ENCODE measurements at regions not wholly inside any gene's neighbourhood (a gene's known extent, or its start where the extent isn't known, plus 50 kb on each side); places are given as distances from the start of the nearest gene placed in this dataset.

DNA sequence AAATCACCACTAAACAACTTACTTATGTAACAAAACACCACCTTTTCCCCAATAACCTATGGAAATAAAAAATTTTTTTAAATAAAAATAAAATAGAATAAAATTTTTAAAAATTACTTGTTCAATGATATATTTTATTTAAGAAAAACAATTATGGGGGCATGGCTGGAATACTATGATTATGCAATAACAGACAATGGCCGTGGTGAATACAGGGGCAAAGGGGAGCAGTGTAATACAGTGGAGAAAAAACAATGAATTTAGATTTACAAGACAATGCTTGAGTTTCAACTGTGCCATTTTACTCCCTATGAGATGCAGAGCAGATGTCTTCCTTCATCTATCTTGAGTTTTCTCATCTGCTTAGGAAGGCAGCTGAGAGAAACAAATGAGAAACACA, 72.9 kb downstream of the BLTP3B start:
- intact Hi-C loops (cut with micrococcal nuclease), result loop anchor here (1.0 kb wide), 1 partner anchor 32 kb away; no protein-coding TSS in a partner anchor
- H4K20me1 ChIP-seq (ENCODE audit: insufficient read depth), result no peaks in the 10 kb centered on the region
- no peak for DNase-seq (ENCODE audit: low read depth, low spot score)
- H3K79me2 ChIP-seq (ENCODE audit: insufficient read depth, low read length), result no peaks in the 10 kb centered on the region
- no peak overlapping the region for H3K9ac ChIP-seq (ENCODE audit: low read length)
- RAD21 ChIA-PET (ENCODE audit: low non-redundant PET in 1 of 2, low total read pairs in 2 of 2, uncharacterized antibody in 2 of 2, unreplicated experiment in 2 of 2), result no interaction called here
- no peak overlapping the region for H3K4me2 ChIP-seq (ENCODE audit: low read length)
- no peaks in the 10 kb centered on the region for H3K27me3 ChIP-seq (ENCODE audit: insufficient read depth, low read length)
- no peak overlapping the region for H2AFZ ChIP-seq (ENCODE audit: low read depth, low read length, poor library complexity, severe bottlenecking)
- POLR2A ChIA-PET, result no interaction called here
- no peak overlapping the region for H3K4me3 ChIP-seq (replicated peaks in 1 of 2; ENCODE audit: low read depth in 1 of 2, low read length in 2 of 2)
- no peaks in the 10 kb centered on the region for H3K4me1 ChIP-seq (ENCODE audit: control insufficient read depth in 1 of 2, insufficient read depth in 2 of 2, low read length in 2 of 2)
- TF ChIP-seq ZNF274 (IDR thresholded peaks at IDR 0.05; ENCODE audit: low read depth, low read length) (no peak), POLR2A (IDR thresholded peaks at IDR 0.05; ENCODE audit: borderline replicate concordance, extremely low read depth, insufficient read depth, insufficient read length) (no peak), EZH2 (IDR thresholded peaks at IDR 0.05) (no peak), EGR1 (IDR thresholded peaks at IDR 0.05; ENCODE audit: low read depth) (no peak), JUND (IDR thresholded peaks at IDR 0.05) (no peak), EZH2phosphoT487 (IDR thresholded peaks at IDR 0.05; ENCODE audit: borderline replicate concordance) (no peak), CEBPB (IDR thresholded peaks at IDR 0.05; ENCODE audit: low read depth) (no peak), SP1 (IDR thresholded peaks at IDR 0.05; ENCODE audit: low read depth) (no peak), ELF1 (IDR thresholded peaks at IDR 0.05; ENCODE audit: borderline replicate concordance, low read depth) (no peak), TCF7L2 (IDR thresholded peaks at IDR 0.05; ENCODE audit: borderline replicate concordance, extremely low read depth, insufficient read depth, insufficient read length) (no peak), ZFX (IDR thresholded peaks at IDR 0.05) (no peak), RAD21 (IDR thresholded peaks at IDR 0.05; ENCODE audit: low read depth) (no peak), FOSL1 (IDR thresholded peaks at IDR 0.05; ENCODE audit: low read depth) (no peak), POLR2AphosphoS5 (IDR thresholded peaks at IDR 0.05; ENCODE audit: low read depth, low read length) (no peak), SIN3A (IDR thresholded peaks at IDR 0.05; ENCODE audit: low read depth) (no peak), SRF (IDR thresholded peaks at IDR 0.05; ENCODE audit: low read depth) (no peak)
- TF ChIP-seq, protein P1, sequence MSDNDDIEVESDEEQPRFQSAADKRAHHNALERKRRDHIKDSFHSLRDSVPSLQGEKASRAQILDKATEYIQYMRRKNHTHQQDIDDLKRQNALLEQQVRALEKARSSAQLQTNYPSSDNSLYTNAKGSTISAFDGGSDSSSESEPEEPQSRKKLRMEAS (IDR thresholded peaks at IDR 0.05), result no peak
- TF ChIP-seq, protein P2, sequence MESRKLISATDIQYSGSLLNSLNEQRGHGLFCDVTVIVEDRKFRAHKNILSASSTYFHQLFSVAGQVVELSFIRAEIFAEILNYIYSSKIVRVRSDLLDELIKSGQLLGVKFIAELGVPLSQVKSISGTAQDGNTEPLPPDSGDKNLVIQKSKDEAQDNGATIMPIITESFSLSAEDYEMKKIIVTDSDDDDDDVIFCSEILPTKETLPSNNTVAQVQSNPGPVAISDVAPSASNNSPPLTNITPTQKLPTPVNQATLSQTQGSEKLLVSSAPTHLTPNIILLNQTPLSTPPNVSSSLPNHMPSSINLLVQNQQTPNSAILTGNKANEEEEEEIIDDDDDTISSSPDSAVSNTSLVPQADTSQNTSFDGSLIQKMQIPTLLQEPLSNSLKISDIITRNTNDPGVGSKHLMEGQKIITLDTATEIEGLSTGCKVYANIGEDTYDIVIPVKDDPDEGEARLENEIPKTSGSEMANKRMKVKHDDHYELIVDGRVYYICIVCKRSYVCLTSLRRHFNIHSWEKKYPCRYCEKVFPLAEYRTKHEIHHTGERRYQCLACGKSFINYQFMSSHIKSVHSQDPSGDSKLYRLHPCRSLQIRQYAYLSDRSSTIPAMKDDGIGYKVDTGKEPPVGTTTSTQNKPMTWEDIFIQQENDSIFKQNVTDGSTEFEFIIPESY (IDR thresholded peaks at IDR 0.05; ENCODE audit: extremely low read depth, insufficient replicate concordance, low read length), result no peak
- TF ChIP-seq, protein P3, sequence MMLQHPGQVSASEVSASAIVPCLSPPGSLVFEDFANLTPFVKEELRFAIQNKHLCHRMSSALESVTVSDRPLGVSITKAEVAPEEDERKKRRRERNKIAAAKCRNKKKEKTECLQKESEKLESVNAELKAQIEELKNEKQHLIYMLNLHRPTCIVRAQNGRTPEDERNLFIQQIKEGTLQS (IDR thresholded peaks at IDR 0.05), result no peak
- TF ChIP-seq, protein P4, sequence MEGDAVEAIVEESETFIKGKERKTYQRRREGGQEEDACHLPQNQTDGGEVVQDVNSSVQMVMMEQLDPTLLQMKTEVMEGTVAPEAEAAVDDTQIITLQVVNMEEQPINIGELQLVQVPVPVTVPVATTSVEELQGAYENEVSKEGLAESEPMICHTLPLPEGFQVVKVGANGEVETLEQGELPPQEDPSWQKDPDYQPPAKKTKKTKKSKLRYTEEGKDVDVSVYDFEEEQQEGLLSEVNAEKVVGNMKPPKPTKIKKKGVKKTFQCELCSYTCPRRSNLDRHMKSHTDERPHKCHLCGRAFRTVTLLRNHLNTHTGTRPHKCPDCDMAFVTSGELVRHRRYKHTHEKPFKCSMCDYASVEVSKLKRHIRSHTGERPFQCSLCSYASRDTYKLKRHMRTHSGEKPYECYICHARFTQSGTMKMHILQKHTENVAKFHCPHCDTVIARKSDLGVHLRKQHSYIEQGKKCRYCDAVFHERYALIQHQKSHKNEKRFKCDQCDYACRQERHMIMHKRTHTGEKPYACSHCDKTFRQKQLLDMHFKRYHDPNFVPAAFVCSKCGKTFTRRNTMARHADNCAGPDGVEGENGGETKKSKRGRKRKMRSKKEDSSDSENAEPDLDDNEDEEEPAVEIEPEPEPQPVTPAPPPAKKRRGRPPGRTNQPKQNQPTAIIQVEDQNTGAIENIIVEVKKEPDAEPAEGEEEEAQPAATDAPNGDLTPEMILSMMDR (IDR thresholded peaks at IDR 0.05 in 2 of 3, conservative IDR thresholded peaks at IDR 0.05 in 1 of 3; ENCODE audit: borderline replicate concordance in 1 of 3, insufficient read depth in 1 of 3, low read depth in 2 of 3, low read length in 2 of 3), result no peak
- no peak overlapping the region for H3K27ac ChIP-seq (ENCODE audit: low read depth, low read length)
- no peaks in the 10 kb centered on the region for H3K36me3 ChIP-seq (ENCODE audit: control insufficient read depth in 1 of 2, insufficient read depth in 2 of 2, low read length in 2 of 2)
- H3K9me2 ChIP-seq (ENCODE audit: insufficient read depth), result no peaks in the 10 kb centered on the region
- CTCF ChIA-PET, result no interaction called here
- no TSS peak for BruUV-seq (replicated peaks)
- ATAC-seq, result no peak
- H3K9me3 ChIP-seq (ENCODE audit: control insufficient read depth in 1 of 2, insufficient read depth in 1 of 2, low read depth in 1 of 2, low read length in 2 of 2), result no peaks in the 10 kb centered on the region

All from HCT116 (cell line).